HepG2 (cell line): ENCODE measurements at regions not wholly inside any gene's neighbourhood (a gene's known extent, or its start where the extent isn't known, plus 50 kb on each side); places are given as distances from the start of the nearest gene placed in this dataset.

Experiments
- ATAC-seq: fragments of 200-7000 bp; cut with Tn5 transposase; 3 replicates; pipeline ENCODE4 v1.9.1; 2020; ENCODE audit warnings: mild to moderate bottlenecking, moderate library complexity
- BruUV-seq: library from RNA; stranded (reverse); fragments of 400-500 nt; replicated peaks from 2 replicates; lab custom pipeline; 2021; lab: Mats Ljungman, UMichigan
- CTCF ChIA-PET: fragments of 300-600 bp; formaldehyde crosslinking; extraction: SDS; loops from one replicate; lab custom pipeline; 2021; ENCODE audit warnings: low total read pairs, inconsistent platforms, low intra/inter-chr PET ratio; lab: Yijun Ruan, JAX
- POLR2A ChIA-PET: fragments of 350-600 bp; sonication (Branson Sonifier 250); formaldehyde crosslinking; loops from one replicate; lab custom pipeline; 2020; ENCODE audit warnings: antibody characterized with exemption, inconsistent platforms; lab: Yijun Ruan, JAX
- DNase-seq: peaks from one replicate; pipeline ENCODE4 v3.0.0-alpha.2; 2015; ENCODE audit warnings: low spot score
- FAIRE-seq: peaks from 3 replicates; lab custom pipeline; 2011; peaks lifted over from hg19 to GRCh38; lab: Jason Lieb, UNC
- H2AFZ ChIP-seq: one replicate; pipeline ENCODE4 v1.6.1; 2011; ENCODE audit warnings: low read length, inconsistent platforms
- H3K27ac ChIP-seq: fragments of 300-600 bp; 3 replicates; pipeline ENCODE4 v1.8.0; 2011; ENCODE audit warnings: mixed run types, mild to moderate bottlenecking, mixed read lengths, low read length, inconsistent platforms; ENCODE audit not compliant: insufficient read depth; ENCODE audit errors: extremely low read length
- H3K27me3 ChIP-seq, 2 experiments: fragments of 200-600 bp in 1 of 2; 2 replicates in 1 of 2; 3 replicates in 1 of 2; pipeline versions ENCODE4 v1.6.0 to v1.8.0; 2011; ENCODE audit warnings: low read length in 2 of 2, mild to moderate bottlenecking in 2 of 2, moderate library complexity in 2 of 2, inconsistent platforms in 1 of 2; ENCODE audit not compliant: insufficient read depth in 2 of 2, control insufficient read depth in 1 of 2
- H3K36me3 ChIP-seq, 2 experiments: fragments of 200-600 bp in 1 of 2; replicated peaks in 1 of 2; 2 replicates in 1 of 2; 3 replicates in 1 of 2; pipeline versions ENCODE4 v1.5.1 to v1.8.0; 2011; ENCODE audit warnings: low read length in 2 of 2, inconsistent platforms in 1 of 2; ENCODE audit not compliant: insufficient read depth in 2 of 2, control insufficient read depth in 1 of 2
- H3K4me1 ChIP-seq: 2 replicates; pipeline ENCODE4 v1.5.1; 2012; ENCODE audit warnings: low read length, inconsistent platforms; ENCODE audit not compliant: insufficient read depth
- H3K4me2 ChIP-seq: 2 replicates; pipeline ENCODE4 v1.6.0; 2011; ENCODE audit warnings: low read depth, low read length, inconsistent platforms
- H3K4me3 ChIP-seq, 3 experiments: fragments of 200-600 bp in 1 of 3; sonication (generic), shearing (Covaris generic) in 1 of 3; replicated peaks in 1 of 3; 2 replicates each; pipeline ENCODE4 v1.5.1; 2011 to 2016; ENCODE audit warnings: low read length in 3 of 3, inconsistent platforms in 2 of 3, low read depth in 2 of 3, mild to moderate bottlenecking in 2 of 3, control low read depth in 1 of 3, mixed read lengths in 1 of 3; ENCODE audit not compliant: insufficient read depth in 1 of 3
- H3K79me2 ChIP-seq: one replicate; pipeline ENCODE4 v1.6.1; 2011; ENCODE audit warnings: low read length, inconsistent platforms; ENCODE audit not compliant: insufficient read depth
- H3K9ac ChIP-seq: 2 replicates; pipeline ENCODE4 v1.6.0; 2011; ENCODE audit warnings: mild to moderate bottlenecking, low read depth, low read length, inconsistent platforms; ENCODE audit not compliant: insufficient read depth
- H3K9me3 ChIP-seq: 2 replicates; pipeline ENCODE4 v1.5.1; 2012; ENCODE audit warnings: mild to moderate bottlenecking, low read length
- H4K20me1 ChIP-seq: 2 replicates; pipeline ENCODE4 v1.6.0; 2011; ENCODE audit warnings: inconsistent platforms, mild to moderate bottlenecking, low read length, moderate library complexity; ENCODE audit not compliant: insufficient read depth
- AGO1 ChIP-seq: fragments of 200-400 bp; formaldehyde crosslinking; IDR thresholded peaks from 2 replicates; pipeline ENCODE4 v1.6.1; 2017; ENCODE audit warnings: mild to moderate bottlenecking, low read depth, low read length, moderate library complexity; ENCODE audit not compliant: poor library complexity, severe bottlenecking
- FOXK1 ChIP-seq: sonication (generic); formaldehyde crosslinking; IDR thresholded peaks from 2 replicates; pipeline ENCODE4 v1.4.0; 2020; ENCODE audit warnings: low read depth, missing genetic modification reagents, borderline replicate concordance
- HMGA1 ChIP-seq: sonication (generic); formaldehyde crosslinking; conservative IDR thresholded peaks from 2 replicates; pipeline ENCODE4 v1.4.0; 2020; ENCODE audit warnings: missing genetic modification reagents
- MTF2 ChIP-seq: sonication (generic); formaldehyde crosslinking; IDR thresholded peaks from 2 replicates; pipeline ENCODE4 v1.5.0; 2020; ENCODE audit warnings: missing genetic modification reagents, borderline replicate concordance
- NFE2 ChIP-seq: sonication (generic); formaldehyde crosslinking; IDR thresholded peaks from 2 replicates; pipeline ENCODE4 v1.4.0; 2020; ENCODE audit warnings: missing genetic modification reagents
- PITX1 ChIP-seq: sonication (generic); formaldehyde crosslinking; IDR thresholded peaks from 2 replicates; pipeline ENCODE4 v1.5.1; 2020; ENCODE audit warnings: mild to moderate bottlenecking, missing genetic modification reagents
- YEATS4 ChIP-seq: sonication (generic); formaldehyde crosslinking; IDR thresholded peaks from 2 replicates; pipeline ENCODE4 v1.4.0; 2020; ENCODE audit warnings: missing genetic modification reagents, borderline replicate concordance
- ZNF484 ChIP-seq: sonication (generic); formaldehyde crosslinking; IDR thresholded peaks from 2 replicates; pipeline ENCODE4 v1.5.1; 2020; ENCODE audit warnings: mild to moderate bottlenecking, low read depth, missing genetic modification reagents, borderline replicate concordance
- ZNF607 ChIP-seq: sonication (generic); formaldehyde crosslinking; IDR thresholded peaks from 2 replicates; pipeline ENCODE4 v1.5.1; 2020; ENCODE audit warnings: missing genetic modification reagents, mild to moderate bottlenecking, borderline replicate concordance
- WGBS: methylation state at CpG from one replicate; pipeline ENCODE4 v1.1.6; 2017; ENCODE audit warnings: low lambda C conversion rate; 5-methylcytosine and 5-hydroxymethylcytosine counted together
- in situ Hi-C: cut with HindIII; loops from 2 replicates; pipeline ENCODE4 v1.10.0; 2017; ENCODE audit warnings: low pct_unique_long_range_greater_than_20kb; ENCODE audit not compliant: extremely low pct_ligation_motif_present
- intact Hi-C: fragments of 100-400 bp; cut with micrococcal nuclease; formaldehyde crosslinking; loops from one replicate; pipeline ENCODE4 v1.10.0; 2022; ENCODE audit not compliant: unreplicated experiment
- TF ChIP-seq, protein P1 (sequence below): IDR thresholded peaks from 2 replicates; pipeline ENCODE4 v1.6.1; 2012; ENCODE audit warnings: low read length, improper control_type of control experiment
- TF ChIP-seq, protein P2 (sequence below): sonication (generic); formaldehyde crosslinking; IDR thresholded peaks from 2 replicates; pipeline ENCODE4 v1.8.0; 2023; ENCODE audit warnings: mild to moderate bottlenecking, missing genetic modification reagents

DNA sequence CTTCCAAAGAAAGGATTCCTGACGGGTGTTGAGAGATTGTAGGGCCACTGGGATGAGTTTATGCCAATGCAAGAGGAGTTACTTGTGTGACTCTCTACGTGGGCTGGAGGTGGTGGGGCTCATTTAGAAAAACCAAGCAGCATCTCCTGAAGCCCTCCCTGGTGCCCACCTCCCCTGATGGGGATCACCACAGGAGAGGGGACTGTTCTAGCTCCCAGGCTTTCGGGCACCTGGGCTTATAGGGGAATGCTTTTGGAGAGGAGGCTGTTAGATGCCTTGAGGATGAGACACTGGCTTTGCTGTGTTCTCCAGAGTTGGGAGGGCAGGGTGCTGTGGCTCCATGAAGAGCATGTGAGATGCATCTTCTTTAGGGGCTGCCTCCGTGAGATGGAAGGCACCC is 65.0 kb downstream of the IRX1 start:
- POLR2A ChIA-PET, result no interaction called here
- 0% methylated on average over 3 of the region's 4 CpGs for WGBS
- Histone ChIP-seq H3K79me2 (no peaks in the 10 kb centered on the region), H3K4me1 (no peaks in the 10 kb centered on the region), H3K4me2 (no peak overlapping the region), H3K36me3 (no peaks in the 10 kb centered on the region), H2AFZ (no peak overlapping the region), H3K4me3 (no peak overlapping the region), H3K27ac (no peak overlapping the region), H3K9ac (no peak overlapping the region), H4K20me1 (no peaks in the 10 kb centered on the region), H3K9me3 (no peaks in the 10 kb centered on the region), H3K27me3 (no peaks in the 10 kb centered on the region)
- TF ChIP-seq, protein P1, sequence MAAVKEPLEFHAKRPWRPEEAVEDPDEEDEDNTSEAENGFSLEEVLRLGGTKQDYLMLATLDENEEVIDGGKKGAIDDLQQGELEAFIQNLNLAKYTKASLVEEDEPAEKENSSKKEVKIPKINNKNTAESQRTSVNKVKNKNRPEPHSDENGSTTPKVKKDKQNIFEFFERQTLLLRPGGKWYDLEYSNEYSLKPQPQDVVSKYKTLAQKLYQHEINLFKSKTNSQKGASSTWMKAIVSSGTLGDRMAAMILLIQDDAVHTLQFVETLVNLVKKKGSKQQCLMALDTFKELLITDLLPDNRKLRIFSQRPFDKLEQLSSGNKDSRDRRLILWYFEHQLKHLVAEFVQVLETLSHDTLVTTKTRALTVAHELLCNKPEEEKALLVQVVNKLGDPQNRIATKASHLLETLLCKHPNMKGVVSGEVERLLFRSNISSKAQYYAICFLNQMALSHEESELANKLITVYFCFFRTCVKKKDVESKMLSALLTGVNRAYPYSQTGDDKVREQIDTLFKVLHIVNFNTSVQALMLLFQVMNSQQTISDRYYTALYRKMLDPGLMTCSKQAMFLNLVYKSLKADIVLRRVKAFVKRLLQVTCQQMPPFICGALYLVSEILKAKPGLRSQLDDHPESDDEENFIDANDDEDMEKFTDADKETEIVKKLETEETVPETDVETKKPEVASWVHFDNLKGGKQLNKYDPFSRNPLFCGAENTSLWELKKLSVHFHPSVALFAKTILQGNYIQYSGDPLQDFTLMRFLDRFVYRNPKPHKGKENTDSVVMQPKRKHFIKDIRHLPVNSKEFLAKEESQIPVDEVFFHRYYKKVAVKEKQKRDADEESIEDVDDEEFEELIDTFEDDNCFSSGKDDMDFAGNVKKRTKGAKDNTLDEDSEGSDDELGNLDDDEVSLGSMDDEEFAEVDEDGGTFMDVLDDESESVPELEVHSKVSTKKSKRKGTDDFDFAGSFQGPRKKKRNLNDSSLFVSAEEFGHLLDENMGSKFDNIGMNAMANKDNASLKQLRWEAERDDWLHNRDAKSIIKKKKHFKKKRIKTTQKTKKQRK, result no peak
- ATAC-seq (no peak), DNase-seq (no peak), FAIRE-seq (no peak)
- BruUV-seq, result no TSS peak
- in situ Hi-C loops (no loop called here), intact Hi-C loops (no loop called here)
- CTCF ChIA-PET, result no interaction called here

DNA sequence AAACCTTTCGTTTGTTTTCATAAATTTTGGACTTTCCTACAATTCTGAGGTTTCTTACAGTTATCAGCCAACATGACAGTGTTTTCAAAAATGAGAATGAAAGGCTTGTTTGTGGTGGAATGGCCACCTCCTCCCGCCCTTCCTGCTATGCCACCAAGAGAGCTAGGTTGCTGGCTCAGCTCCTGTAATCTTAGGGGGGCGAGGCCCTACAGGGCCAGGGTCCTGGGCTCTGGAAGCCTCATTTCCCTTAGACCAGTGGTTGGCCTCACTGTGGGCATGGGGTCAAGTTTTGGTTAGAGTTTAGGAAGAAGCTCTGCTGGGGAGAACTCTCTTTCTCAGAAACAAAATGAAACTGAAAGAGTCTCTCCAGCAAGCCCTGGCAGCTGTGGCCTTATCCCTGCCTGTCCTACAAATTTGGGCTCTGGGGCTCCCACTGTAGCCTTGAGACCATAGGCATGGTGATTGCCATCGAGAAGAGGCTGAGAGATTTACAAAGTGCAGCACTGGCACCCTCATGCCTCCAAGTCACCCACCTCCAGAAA is 66.2 kb downstream of the IRX1 start:
- POLR2A ChIA-PET, result no interaction called here
- no peak overlapping the region for H3K4me2 ChIP-seq
- in situ Hi-C loops, result no loop called here

More for the DNA sequence above, 66.2 kb downstream of the IRX1 start:
- no TSS peak for BruUV-seq
- Histone ChIP-seq H3K27me3 (no peaks in the 10 kb centered on the region), H3K9ac (no peak overlapping the region), H3K4me3 (no peak overlapping the region), H3K27ac (no peak overlapping the region), H3K9me3 (no peaks in the 10 kb centered on the region), H3K79me2 (no peaks in the 10 kb centered on the region), H3K36me3 (no peaks in the 10 kb centered on the region), H3K4me1 (no peaks in the 10 kb centered on the region), H4K20me1 (no peaks in the 10 kb centered on the region), H2AFZ (no peak overlapping the region)
- TF ChIP-seq NFE2 (no peak), FOXK1 (CRISPR knock-in tag) (no peak), MTF2 (no peak), ZNF484 (no peak), AGO1 (no peak), PITX1 (CRISPR knock-in tag) (no peak), ZNF607 (CRISPR knock-in tag) (no peak), HMGA1 (CRISPR knock-in tag) (no peak), YEATS4 (CRISPR knock-in tag) (no peak)
- TF ChIP-seq, protein P2, sequence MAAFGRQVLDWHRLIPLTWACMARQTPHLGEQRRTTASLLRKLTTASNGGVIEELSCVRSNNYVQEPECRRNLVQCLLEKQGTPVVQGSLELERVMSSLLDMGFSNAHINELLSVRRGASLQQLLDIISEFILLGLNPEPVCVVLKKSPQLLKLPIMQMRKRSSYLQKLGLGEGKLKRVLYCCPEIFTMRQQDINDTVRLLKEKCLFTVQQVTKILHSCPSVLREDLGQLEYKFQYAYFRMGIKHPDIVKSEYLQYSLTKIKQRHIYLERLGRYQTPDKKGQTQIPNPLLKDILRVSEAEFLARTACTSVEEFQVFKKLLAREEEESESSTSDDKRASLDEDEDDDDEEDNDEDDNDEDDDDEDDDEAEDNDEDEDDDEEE (CRISPR knock-in tag), result no peak
- DNase-seq (no peak), FAIRE-seq (no peak), ATAC-seq (no peak)
- CTCF ChIA-PET, result no interaction called here
- intact Hi-C loops, result no loop called here
- WGBS, result 0% methylated on average over 3 of the region's 4 CpGs
